Panc1 (cell line): ENCODE measurements at regions not wholly inside any gene's neighbourhood (a gene's known extent, or its start where the extent isn't known, plus 50 kb on each side); places are given as distances from the start of the nearest gene placed in this dataset.

Experiments used
- ATAC-seq: fragments of 200-7000 bp; cut with Tn5 transposase; 2 replicates; pipeline ENCODE4 v1.9.1; 2020; ENCODE audit warnings: mild to moderate bottlenecking, moderate library complexity
- BruUV-seq: library from RNA; stranded (reverse); fragments of 400-500 nt; replicated peaks from 2 replicates; lab custom pipeline; 2021; lab: Mats Ljungman, UMichigan
- CTCF ChIA-PET: fragments of 300-600 bp; sonication (Branson Sonifier 250); formaldehyde crosslinking; loops from one replicate; lab custom pipeline; 2022; ENCODE audit warnings: antibody characterized with exemption; lab: Charles Lee
- POLR2A ChIA-PET: fragments of 300-600 bp; sonication (Branson Sonifier 250); formaldehyde crosslinking; loops from one replicate; lab custom pipeline; 2022; ENCODE audit warnings: antibody characterized with exemption; lab: Charles Lee
- DNase-seq: peaks from one replicate; pipeline ENCODE4 v3.0.0-alpha.2; 2010; ENCODE audit warnings: low read depth, low spot score
- H3K27ac ChIP-seq: 2 replicates; pipeline ENCODE4 v1.5.1; 2011; ENCODE audit warnings: mild to moderate bottlenecking, low read length, inconsistent platforms
- H3K27me3 ChIP-seq: fragments of 200-500 bp; sonication (Bioruptor generic); 2 replicates; pipeline ENCODE4 v1.6.0; 2014; ENCODE audit warnings: low read length, inconsistent platforms; ENCODE audit not compliant: control insufficient read depth, insufficient read depth
- H3K36me3 ChIP-seq: fragments of 200-500 bp; sonication (Bioruptor generic); 2 replicates; pipeline ENCODE4 v1.5.1; 2014; ENCODE audit warnings: inconsistent platforms, mild to moderate bottlenecking, low read length, moderate library complexity; ENCODE audit not compliant: control insufficient read depth, insufficient read depth
- H3K4me1 ChIP-seq: 2 replicates; pipeline ENCODE4 v1.5.1; 2011; ENCODE audit warnings: inconsistent platforms, mild to moderate bottlenecking, low read length, moderate library complexity; ENCODE audit not compliant: control insufficient read depth, insufficient read depth
- H3K4me3 ChIP-seq, 2 experiments: 2 replicates each; pipeline ENCODE4 v1.5.1; 2011 to 2012; ENCODE audit warnings: low read depth in 2 of 2, low read length in 2 of 2, mild to moderate bottlenecking in 2 of 2, inconsistent platforms in 1 of 2, moderate library complexity in 1 of 2
- H3K9me3 ChIP-seq: fragments of 200-500 bp; sonication (Bioruptor generic); 2 replicates; pipeline ENCODE4 v1.5.1; 2014; ENCODE audit warnings: low read depth, mild to moderate bottlenecking, inconsistent platforms, low read length, moderate library complexity; ENCODE audit not compliant: control insufficient read depth, insufficient read depth
- POLR2AphosphoS5 ChIP-seq: IDR thresholded peaks from 2 replicates; pipeline ENCODE4 v1.6.1; 2012; ENCODE audit warnings: mild to moderate bottlenecking, low read depth, low read length, moderate library complexity
- SIN3A ChIP-seq: IDR thresholded peaks from 2 replicates; pipeline ENCODE4 v1.6.1; 2012; ENCODE audit warnings: low read depth, mild to moderate bottlenecking, low read length, moderate library complexity, borderline replicate concordance; ENCODE audit not compliant: insufficient read depth
- TCF7L2 ChIP-seq: IDR thresholded peaks from 2 replicates; pipeline ENCODE4 v1.6.1; 2011; ENCODE audit warnings: mild to moderate bottlenecking, low read depth, low read length, inconsistent platforms
- in situ Hi-C: cut with HindIII; loops from 2 replicates; pipeline ENCODE4 v1.10.0; 2016; ENCODE audit warnings: low sequenced_read_pairs, low pct_unique_long_range_greater_than_20kb
- intact Hi-C: fragments of 100-400 bp; cut with micrococcal nuclease; formaldehyde crosslinking; loops from one replicate; pipeline ENCODE4 v1.10.0; 2022; ENCODE audit not compliant: unreplicated experiment
- TF ChIP-seq, protein P1 (sequence below): fragments of 450-650 bp; IDR thresholded peaks from 2 replicates; pipeline ENCODE4 v1.5.1; 2017; ENCODE audit warnings: mild to moderate bottlenecking
- TF ChIP-seq, protein P2 (sequence below), 2 experiments: IDR thresholded peaks; 2 replicates each; pipeline ENCODE4 v1.6.1; 2011 to 2012; ENCODE audit warnings: low read depth in 2 of 2, control low read depth in 1 of 2, low read length in 1 of 2, mild to moderate bottlenecking in 1 of 2, moderate library complexity in 1 of 2; ENCODE audit not compliant: insufficient read depth in 1 of 2

GRCh38 chr5:143922718-143923117 lies 110.8 kb downstream of the HMHB1 start:
- Histone ChIP-seq H3K4me3 (no peak overlapping the region), H3K27ac (no peak overlapping the region), H3K27me3 (no peaks in the 10 kb centered on the region), H3K9me3 (no peaks in the 10 kb centered on the region), H3K36me3 (no peaks in the 10 kb centered on the region), H3K4me1 (no peaks in the 10 kb centered on the region)
- intact Hi-C loops (no loop called here), in situ Hi-C loops (no loop called here)
- no peak for ATAC-seq
- BruUV-seq: no TSS peak
- no peak for DNase-seq
- CTCF ChIA-PET: no interaction called here
- no peak for TF ChIP-seq POLR2AphosphoS5
- no peak for TF ChIP-seq TCF7L2
- TF ChIP-seq, protein P1, sequence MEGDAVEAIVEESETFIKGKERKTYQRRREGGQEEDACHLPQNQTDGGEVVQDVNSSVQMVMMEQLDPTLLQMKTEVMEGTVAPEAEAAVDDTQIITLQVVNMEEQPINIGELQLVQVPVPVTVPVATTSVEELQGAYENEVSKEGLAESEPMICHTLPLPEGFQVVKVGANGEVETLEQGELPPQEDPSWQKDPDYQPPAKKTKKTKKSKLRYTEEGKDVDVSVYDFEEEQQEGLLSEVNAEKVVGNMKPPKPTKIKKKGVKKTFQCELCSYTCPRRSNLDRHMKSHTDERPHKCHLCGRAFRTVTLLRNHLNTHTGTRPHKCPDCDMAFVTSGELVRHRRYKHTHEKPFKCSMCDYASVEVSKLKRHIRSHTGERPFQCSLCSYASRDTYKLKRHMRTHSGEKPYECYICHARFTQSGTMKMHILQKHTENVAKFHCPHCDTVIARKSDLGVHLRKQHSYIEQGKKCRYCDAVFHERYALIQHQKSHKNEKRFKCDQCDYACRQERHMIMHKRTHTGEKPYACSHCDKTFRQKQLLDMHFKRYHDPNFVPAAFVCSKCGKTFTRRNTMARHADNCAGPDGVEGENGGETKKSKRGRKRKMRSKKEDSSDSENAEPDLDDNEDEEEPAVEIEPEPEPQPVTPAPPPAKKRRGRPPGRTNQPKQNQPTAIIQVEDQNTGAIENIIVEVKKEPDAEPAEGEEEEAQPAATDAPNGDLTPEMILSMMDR: no peak
- TF ChIP-seq SIN3A: no peak
- TF ChIP-seq, protein P2, sequence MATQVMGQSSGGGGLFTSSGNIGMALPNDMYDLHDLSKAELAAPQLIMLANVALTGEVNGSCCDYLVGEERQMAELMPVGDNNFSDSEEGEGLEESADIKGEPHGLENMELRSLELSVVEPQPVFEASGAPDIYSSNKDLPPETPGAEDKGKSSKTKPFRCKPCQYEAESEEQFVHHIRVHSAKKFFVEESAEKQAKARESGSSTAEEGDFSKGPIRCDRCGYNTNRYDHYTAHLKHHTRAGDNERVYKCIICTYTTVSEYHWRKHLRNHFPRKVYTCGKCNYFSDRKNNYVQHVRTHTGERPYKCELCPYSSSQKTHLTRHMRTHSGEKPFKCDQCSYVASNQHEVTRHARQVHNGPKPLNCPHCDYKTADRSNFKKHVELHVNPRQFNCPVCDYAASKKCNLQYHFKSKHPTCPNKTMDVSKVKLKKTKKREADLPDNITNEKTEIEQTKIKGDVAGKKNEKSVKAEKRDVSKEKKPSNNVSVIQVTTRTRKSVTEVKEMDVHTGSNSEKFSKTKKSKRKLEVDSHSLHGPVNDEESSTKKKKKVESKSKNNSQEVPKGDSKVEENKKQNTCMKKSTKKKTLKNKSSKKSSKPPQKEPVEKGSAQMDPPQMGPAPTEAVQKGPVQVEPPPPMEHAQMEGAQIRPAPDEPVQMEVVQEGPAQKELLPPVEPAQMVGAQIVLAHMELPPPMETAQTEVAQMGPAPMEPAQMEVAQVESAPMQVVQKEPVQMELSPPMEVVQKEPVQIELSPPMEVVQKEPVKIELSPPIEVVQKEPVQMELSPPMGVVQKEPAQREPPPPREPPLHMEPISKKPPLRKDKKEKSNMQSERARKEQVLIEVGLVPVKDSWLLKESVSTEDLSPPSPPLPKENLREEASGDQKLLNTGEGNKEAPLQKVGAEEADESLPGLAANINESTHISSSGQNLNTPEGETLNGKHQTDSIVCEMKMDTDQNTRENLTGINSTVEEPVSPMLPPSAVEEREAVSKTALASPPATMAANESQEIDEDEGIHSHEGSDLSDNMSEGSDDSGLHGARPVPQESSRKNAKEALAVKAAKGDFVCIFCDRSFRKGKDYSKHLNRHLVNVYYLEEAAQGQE (IDR thresholded peaks at IDR 0.05; ENCODE audit: insufficient read depth in 1 of 2, low read depth in 2 of 2, low read length in 1 of 2): no peak
- POLR2A ChIA-PET: no interaction called here

DNA sequence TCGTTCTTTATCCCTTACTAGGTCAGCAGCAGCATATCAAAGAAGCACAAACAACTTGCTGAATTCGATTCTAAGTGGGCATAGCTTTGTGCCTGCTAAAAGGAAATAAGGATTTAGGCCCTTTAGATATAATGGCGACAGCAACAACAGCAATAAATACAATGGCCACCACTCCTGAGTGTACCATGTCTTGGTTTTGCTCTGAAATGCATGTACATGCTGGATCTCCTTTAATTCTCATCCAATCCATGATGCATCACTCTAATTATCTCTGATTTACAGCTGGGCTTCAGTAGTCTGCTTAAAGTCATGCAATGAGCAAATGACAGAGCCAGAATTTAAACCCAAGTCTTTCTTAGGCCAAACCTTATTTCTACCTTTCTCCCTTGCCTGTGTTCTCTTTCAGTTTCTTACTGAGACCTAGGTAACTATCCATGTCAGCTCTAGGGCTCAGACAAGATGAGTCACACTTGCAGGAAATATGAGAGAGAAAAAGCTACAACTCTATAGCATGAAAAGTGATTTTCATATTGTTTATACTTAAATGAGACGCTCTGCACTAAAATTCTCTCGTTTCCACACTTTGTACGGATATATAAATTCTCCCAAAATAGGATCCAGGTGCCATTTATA lies 111.8 kb downstream of the HMHB1 start:
- CTCF ChIA-PET: no interaction called here
- in situ Hi-C loops (no loop called here), intact Hi-C loops (no loop called here)
- ATAC-seq (no peak), DNase-seq (no peak)
- POLR2A ChIA-PET: no interaction called here
- no peaks in the 10 kb centered on the region for H3K9me3 ChIP-seq
- H3K4me3 ChIP-seq: no peak overlapping the region
- TF ChIP-seq, protein P1: no peak
- TF ChIP-seq SIN3A: no peak
- TF ChIP-seq POLR2AphosphoS5: no peak
- no peak for TF ChIP-seq TCF7L2
- TF ChIP-seq, protein P2 (IDR thresholded peaks at IDR 0.05; ENCODE audit: insufficient read depth in 1 of 2, low read depth in 2 of 2, low read length in 1 of 2): no peak
- no peaks in the 10 kb centered on the region for H3K36me3 ChIP-seq
- no peaks in the 10 kb centered on the region for H3K4me1 ChIP-seq
- no peaks in the 10 kb centered on the region for H3K27me3 ChIP-seq
- no TSS peak for BruUV-seq
- no peak overlapping the region for H3K27ac ChIP-seq
